ENCODE measurements at regions not wholly inside any gene's neighbourhood (a gene's known extent, or its start where the extent isn't known, plus 50 kb on each side); places are given as distances from the start of the nearest gene placed in this dataset.
"Not testable (repeated sequence)": the region's sequence is repeated elsewhere in the genome, so short reads cannot be mapped to it uniquely, and the experiment has no call there.

- DNase-seq (ENCODE audit: low read depth in 2 of 2, low spot score in 1 of 2) = no peak
These were observed 588.8 kb downstream of the MAFB start for GRCh38 chr20:40100261-40100660.

- no peak for DNase-seq (ENCODE audit: low read depth in 2 of 2, low spot score in 1 of 2)
These were observed 598.8 kb downstream of the MAFB start for GRCh38 chr20:40090236-40090635.

GRCh38 chr20:40087496-40087895 lies 601.5 kb downstream of the MAFB start:
- DNase-seq (ENCODE audit: low read depth in 2 of 2, low spot score in 1 of 2) = no peak

GRCh38 chr20:40085513-40085912 lies 603.5 kb downstream of the MAFB start:
- no peak for DNase-seq (ENCODE audit: low read depth in 2 of 2, low spot score in 1 of 2)

- no peak for DNase-seq (ENCODE audit: low read depth in 2 of 2, low spot score in 1 of 2)
These were observed 606.6 kb downstream of the MAFB start for GRCh38 chr20:40082436-40082835.

GRCh38 chr20:40081653-40082052 lies 607.4 kb downstream of the MAFB start:
- DNase-seq (ENCODE audit: low read depth in 2 of 2, low spot score in 1 of 2) = no peak

- DNase-seq (ENCODE audit: low read depth in 2 of 2, low spot score in 1 of 2) = no peak
These were observed 608.9 kb downstream of the MAFB start for GRCh38 chr20:40080041-40080652.

GRCh38 chr20:40073535-40074111 lies 615.4 kb downstream of the MAFB start:
- no peak for DNase-seq (ENCODE audit: low read depth in 2 of 2, low spot score in 1 of 2)

- no peak for DNase-seq (ENCODE audit: low read depth in 2 of 2, low spot score in 1 of 2)
These were observed 616.1 kb downstream of the MAFB start for GRCh38 chr20:40072907-40073306.

GRCh38 chr20:40056171-40056570 lies 632.9 kb downstream of the MAFB start:
- DNase-seq (ENCODE audit: low read depth in 2 of 2, low spot score in 1 of 2) = no peak

GRCh38 chr20:40055711-40056110 lies 633.3 kb downstream of the MAFB start:
- no peak for DNase-seq (ENCODE audit: low read depth in 2 of 2, low spot score in 1 of 2)

GRCh38 chr20:40054311-40054710 lies 634.7 kb downstream of the MAFB start:
- no peak for DNase-seq (ENCODE audit: low read depth in 2 of 2, low spot score in 1 of 2)

GRCh38 chr20:40050596-40050995 lies 638.4 kb downstream of the MAFB start:
- DNase-seq (ENCODE audit: low read depth in 2 of 2, low spot score in 1 of 2) = no peak

- no peak for DNase-seq (ENCODE audit: low read depth in 2 of 2, low spot score in 1 of 2)
These were observed 639.2 kb downstream of the MAFB start for GRCh38 chr20:40049854-40050253.

- no peak for DNase-seq (ENCODE audit: low read depth in 2 of 2, low spot score in 1 of 2)
These were observed 642.3 kb downstream of the MAFB start for GRCh38 chr20:40046703-40047102.

- DNase-seq (ENCODE audit: low read depth in 2 of 2, low spot score in 1 of 2) = no peak
These were observed 651.5 kb downstream of the MAFB start for GRCh38 chr20:40037511-40037910.

GRCh38 chr20:40029589-40029988 lies 659.4 kb downstream of the MAFB start:
- DNase-seq (ENCODE audit: low read depth in 2 of 2, low spot score in 1 of 2) = no peak

- no peak for DNase-seq (ENCODE audit: low read depth in 2 of 2, low spot score in 1 of 2)
These were observed 669.5 kb downstream of the MAFB start for GRCh38 chr20:40019510-40019909.

- no peak for DNase-seq (ENCODE audit: low read depth in 2 of 2, low spot score in 1 of 2)
These were observed 671.3 kb downstream of the MAFB start for GRCh38 chr20:40017765-40018164.

- DNase-seq (ENCODE audit: low read depth in 2 of 2, low spot score in 1 of 2) = no peak
These were observed 672.1 kb downstream of the MAFB start for GRCh38 chr20:40016890-40017289.

GRCh38 chr20:40016392-40016791 lies 672.6 kb downstream of the MAFB start:
- DNase-seq (ENCODE audit: low read depth in 2 of 2, low spot score in 1 of 2) = no peak

GRCh38 chr20:40012026-40012425 lies 677.0 kb downstream of the MAFB start:
- DNase-seq (ENCODE audit: low read depth in 2 of 2, low spot score in 1 of 2) = not testable (repeated sequence)

- DNase-seq (ENCODE audit: low read depth in 2 of 2, low spot score in 1 of 2) = no peak
These were observed 678.6 kb downstream of the MAFB start for GRCh38 chr20:40010483-40010882.

Data from stimulated activated CD8-positive, alpha-beta memory T cell treated with anti-CD3 and anti-CD28 coated beads, Interleukin-4, amount 100 ng/mL, for 4 hours (primary cell).